ENCODE measurements at regions not wholly inside any gene's neighbourhood (a gene's known extent, or its start where the extent isn't known, plus 50 kb on each side); places are given as distances from the start of the nearest gene placed in this dataset.

DNA sequence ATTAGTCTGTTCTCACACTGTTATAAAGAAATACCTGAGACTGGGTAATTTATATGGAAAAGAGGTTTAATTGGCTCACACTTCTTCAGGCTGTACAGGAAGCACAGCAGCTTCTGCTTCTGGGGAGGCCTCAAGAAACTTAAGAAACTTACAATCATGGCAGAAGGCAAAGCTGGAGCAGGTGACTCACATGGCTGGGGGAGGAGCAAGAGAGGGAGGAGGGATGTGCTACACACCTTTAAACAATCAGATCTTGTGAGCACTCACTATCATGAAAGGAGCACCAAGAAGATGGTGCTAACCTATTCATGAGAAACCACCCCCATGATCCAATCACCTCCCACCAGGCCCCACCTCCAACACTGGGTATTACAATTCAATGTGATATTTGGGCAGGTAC, 381.6 kb downstream of the ETS1 start:
- TF ChIP-seq MYC (IDR thresholded peaks at IDR 0.05; ENCODE audit: low read depth, low read length), result no peak
- no peak for TF ChIP-seq FOS (IDR thresholded peaks at IDR 0.05; ENCODE audit: borderline replicate concordance, insufficient read depth, low read length)
- TF ChIP-seq, protein P1, sequence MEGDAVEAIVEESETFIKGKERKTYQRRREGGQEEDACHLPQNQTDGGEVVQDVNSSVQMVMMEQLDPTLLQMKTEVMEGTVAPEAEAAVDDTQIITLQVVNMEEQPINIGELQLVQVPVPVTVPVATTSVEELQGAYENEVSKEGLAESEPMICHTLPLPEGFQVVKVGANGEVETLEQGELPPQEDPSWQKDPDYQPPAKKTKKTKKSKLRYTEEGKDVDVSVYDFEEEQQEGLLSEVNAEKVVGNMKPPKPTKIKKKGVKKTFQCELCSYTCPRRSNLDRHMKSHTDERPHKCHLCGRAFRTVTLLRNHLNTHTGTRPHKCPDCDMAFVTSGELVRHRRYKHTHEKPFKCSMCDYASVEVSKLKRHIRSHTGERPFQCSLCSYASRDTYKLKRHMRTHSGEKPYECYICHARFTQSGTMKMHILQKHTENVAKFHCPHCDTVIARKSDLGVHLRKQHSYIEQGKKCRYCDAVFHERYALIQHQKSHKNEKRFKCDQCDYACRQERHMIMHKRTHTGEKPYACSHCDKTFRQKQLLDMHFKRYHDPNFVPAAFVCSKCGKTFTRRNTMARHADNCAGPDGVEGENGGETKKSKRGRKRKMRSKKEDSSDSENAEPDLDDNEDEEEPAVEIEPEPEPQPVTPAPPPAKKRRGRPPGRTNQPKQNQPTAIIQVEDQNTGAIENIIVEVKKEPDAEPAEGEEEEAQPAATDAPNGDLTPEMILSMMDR (IDR thresholded peaks at IDR 0.05; ENCODE audit: extremely low read depth in 1 of 2, insufficient read depth in 1 of 2, low read depth in 1 of 2, low read length in 2 of 2), result no peak
- no peak for TF ChIP-seq POLR2AphosphoS5 (IDR thresholded peaks at IDR 0.05; ENCODE audit: insufficient read depth, low read depth, low read length)
- no peak for TF ChIP-seq MAX (IDR thresholded peaks at IDR 0.05; ENCODE audit: insufficient read depth, insufficient read length)
- TF ChIP-seq EZH2 (IDR thresholded peaks at IDR 0.05; ENCODE audit: borderline replicate concordance, low read depth, low read length, severe bottlenecking), result no peak

Measured in endothelial cell of umbilical vein (primary cell).